Limb (tissue), 2 donors: ENCODE measurements at regions not wholly inside any gene's neighbourhood (a gene's known extent, or its start where the extent isn't known, plus 50 kb on each side); places are given as distances from the start of the nearest gene placed in this dataset.
A peak's percentile ranks its signal among the peaks of the same experiment; 100 is the strongest.

Source experiments
- DNase-seq, 2 donors: peaks; one replicate each; pipeline ENCODE4 v3.0.0-alpha.2; 2016; ENCODE audit errors: extremely low spot score in 2 of 2

GRCh38 chr18:76255070-76255683, 239.9 kb downstream of the ZNF516 start:
- DNase-seq: no peak

- DNase-seq: no peak
These were observed 242.2 kb downstream of the ZNF516 start for GRCh38 chr18:76252880-76253279.

GRCh38 chr18:76252139-76252538, 242.9 kb downstream of the ZNF516 start:
- no peak for DNase-seq

- no peak for DNase-seq
These were observed 243.4 kb downstream of the ZNF516 start for GRCh38 chr18:76251691-76252090.

GRCh38 chr18:76246590-76246989, 248.5 kb downstream of the ZNF516 start:
- DNase-seq: no peak

GRCh38 chr18:76234676-76235060, 260.4 kb downstream of the ZNF516 start:
- peak in 1 of 2 donors; percentile 58 for DNase-seq

- DNase-seq: peak in 1 of 2 donors; percentile 45
These were observed 261.0 kb downstream of the ZNF516 start for GRCh38 chr18:76233876-76234675.

GRCh38 chr18:76233406-76233805, 261.6 kb downstream of the ZNF516 start:
- no peak for DNase-seq

GRCh38 chr18:76232779-76233178, 262.3 kb downstream of the ZNF516 start:
- DNase-seq: no peak

GRCh38 chr18:76232010-76232409, 263.0 kb downstream of the ZNF516 start:
- DNase-seq: no peak

GRCh38 chr18:76231402-76231801, 263.6 kb downstream of the ZNF516 start:
- no peak for DNase-seq

GRCh38 chr18:76230791-76231190, 264.3 kb downstream of the ZNF516 start:
- DNase-seq: no peak

GRCh38 chr18:76228716-76229115, 266.3 kb downstream of the ZNF516 start:
- DNase-seq: no peak

GRCh38 chr18:76227759-76228158, 267.3 kb downstream of the ZNF516 start:
- DNase-seq: no peak

- DNase-seq: no peak
These were observed 271.6 kb downstream of the ZNF516 start for GRCh38 chr18:76223403-76223802.

GRCh38 chr18:76219023-76219422, 276.0 kb downstream of the ZNF516 start:
- DNase-seq: no peak

GRCh38 chr18:76216096-76216495, 278.9 kb downstream of the ZNF516 start:
- DNase-seq: no peak

- no peak for DNase-seq
These were observed 281.1 kb downstream of the ZNF516 start for GRCh38 chr18:76213991-76214390.

GRCh38 chr18:76212960-76213359, 282.1 kb downstream of the ZNF516 start:
- no peak for DNase-seq

- no peak for DNase-seq
These were observed 285.4 kb downstream of the ZNF516 start for GRCh38 chr18:76209597-76209996.

GRCh38 chr18:76208678-76209306, 286.2 kb downstream of the ZNF516 start:
- DNase-seq: no peak

GRCh38 chr18:76205906-76206305, 289.1 kb downstream of the ZNF516 start:
- no peak for DNase-seq

- DNase-seq: no peak
These were observed 291.5 kb downstream of the ZNF516 start for GRCh38 chr18:76203552-76203951.
